Sigmoid colon (tissue), 4 donors: ENCODE measurements at regions not wholly inside any gene's neighbourhood (a gene's known extent, or its start where the extent isn't known, plus 50 kb on each side); places are given as distances from the start of the nearest gene placed in this dataset.

ENCODE experiments used
- EP300 ChIP-seq, 4 donors: sonication (generic); formaldehyde crosslinking; IDR thresholded peaks; one replicate each; pipeline ENCODE4 v1.6.1; 2017; ENCODE audit warnings: antibody characterized with exemption in 4 of 4
- POLR2A ChIP-seq, 2 donors: fragments of 450-650 bp; IDR thresholded peaks; one replicate each; pipeline ENCODE4 v1.6.1; 2016; ENCODE audit warnings: antibody characterized with exemption in 2 of 2, mild to moderate bottlenecking in 2 of 2, moderate library complexity in 2 of 2
- TF ChIP-seq, protein P1 (sequence below), 4 experiments: fragments of 450-650 bp in 3 of 4; fragments of 200-600 bp in 1 of 4; IDR thresholded peaks; one replicate each; pipeline ENCODE4 v1.5.1; 2016 to 2019; ENCODE audit warnings: antibody characterized with exemption in 4 of 4, mild to moderate bottlenecking in 3 of 4, moderate library complexity in 2 of 4

DNA sequence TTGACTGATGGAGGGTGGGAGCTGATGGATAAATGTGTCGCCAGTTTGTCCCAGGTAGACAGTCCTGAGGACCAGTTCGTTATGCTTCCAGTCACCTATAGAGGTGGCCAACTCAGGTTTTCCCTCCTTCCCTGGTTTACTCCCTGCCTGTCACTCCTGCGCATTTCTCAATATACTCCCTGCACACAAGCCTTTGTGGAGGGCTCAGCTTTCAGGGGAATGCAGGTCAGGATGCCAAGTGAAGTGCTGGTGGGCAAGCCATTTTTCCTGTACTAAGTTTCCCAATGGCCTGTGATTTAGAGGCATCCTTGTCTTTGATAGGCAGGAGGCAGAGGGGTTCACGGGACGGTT, 473.5 kb upstream of the ZMIZ1 start:
- TF ChIP-seq POLR2A (IDR thresholded peaks at IDR 0.05), result no peak
- no peak for TF ChIP-seq EP300 (IDR thresholded peaks at IDR 0.05)
- TF ChIP-seq, protein P1, sequence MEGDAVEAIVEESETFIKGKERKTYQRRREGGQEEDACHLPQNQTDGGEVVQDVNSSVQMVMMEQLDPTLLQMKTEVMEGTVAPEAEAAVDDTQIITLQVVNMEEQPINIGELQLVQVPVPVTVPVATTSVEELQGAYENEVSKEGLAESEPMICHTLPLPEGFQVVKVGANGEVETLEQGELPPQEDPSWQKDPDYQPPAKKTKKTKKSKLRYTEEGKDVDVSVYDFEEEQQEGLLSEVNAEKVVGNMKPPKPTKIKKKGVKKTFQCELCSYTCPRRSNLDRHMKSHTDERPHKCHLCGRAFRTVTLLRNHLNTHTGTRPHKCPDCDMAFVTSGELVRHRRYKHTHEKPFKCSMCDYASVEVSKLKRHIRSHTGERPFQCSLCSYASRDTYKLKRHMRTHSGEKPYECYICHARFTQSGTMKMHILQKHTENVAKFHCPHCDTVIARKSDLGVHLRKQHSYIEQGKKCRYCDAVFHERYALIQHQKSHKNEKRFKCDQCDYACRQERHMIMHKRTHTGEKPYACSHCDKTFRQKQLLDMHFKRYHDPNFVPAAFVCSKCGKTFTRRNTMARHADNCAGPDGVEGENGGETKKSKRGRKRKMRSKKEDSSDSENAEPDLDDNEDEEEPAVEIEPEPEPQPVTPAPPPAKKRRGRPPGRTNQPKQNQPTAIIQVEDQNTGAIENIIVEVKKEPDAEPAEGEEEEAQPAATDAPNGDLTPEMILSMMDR (IDR thresholded peaks at IDR 0.05), result no peak
